Keratinocyte (primary cell): ENCODE measurements at regions not wholly inside any gene's neighbourhood (a gene's known extent, or its start where the extent isn't known, plus 50 kb on each side); places are given as distances from the start of the nearest gene placed in this dataset.

Experiments
- DNase-seq: peaks from one replicate; pipeline ENCODE4 v3.0.0-alpha.2; 2011; ENCODE audit warnings: low read depth, missing footprints, low spot score
- FAIRE-seq: peaks from 2 replicates; lab custom pipeline; 2011; peaks lifted over from hg19 to GRCh38; lab: Jason Lieb, UNC
- H2AFZ ChIP-seq: 2 replicates; pipeline ENCODE4 v1.6.0; 2012; ENCODE audit warnings: low read length, control low read depth, inconsistent platforms; ENCODE audit not compliant: control insufficient read depth
- H3K27ac ChIP-seq: 2 replicates; pipeline ENCODE4 v1.5.1; 2011; ENCODE audit warnings: low read length; ENCODE audit not compliant: control insufficient read depth, insufficient read depth
- H3K27me3 ChIP-seq: 3 replicates; pipeline ENCODE4 v1.6.0; 2011; ENCODE audit warnings: low read length; ENCODE audit not compliant: control insufficient read depth, insufficient read depth; ENCODE audit errors: extremely low read depth
- H3K36me3 ChIP-seq, 2 experiments: 2 replicates in 1 of 2; 3 replicates in 1 of 2; pipeline ENCODE4 v1.5.1; 2011; ENCODE audit warnings: low read length in 2 of 2, mild to moderate bottlenecking in 1 of 2; ENCODE audit not compliant: control insufficient read depth in 2 of 2, insufficient read depth in 2 of 2; ENCODE audit errors: extremely low read depth in 1 of 2
- H3K4me1 ChIP-seq: 3 replicates; pipeline ENCODE4 v1.5.1; 2011; ENCODE audit warnings: low read length; ENCODE audit not compliant: control insufficient read depth, insufficient read depth; ENCODE audit errors: extremely low read depth
- H3K4me2 ChIP-seq: 3 replicates; pipeline ENCODE4 v1.6.0; 2011; ENCODE audit warnings: low read depth, low read length; ENCODE audit not compliant: control insufficient read depth, insufficient read depth; ENCODE audit errors: extremely low read depth
- H3K4me3 ChIP-seq, 3 experiments: fragments of 200-600 bp in 1 of 3; sonication (generic) in 1 of 3; 2 replicates in 2 of 3; 3 replicates in 1 of 3; pipeline ENCODE4 v1.5.1; 2011 to 2016; ENCODE audit warnings: low read length in 3 of 3, mild to moderate bottlenecking in 3 of 3, control low read depth in 2 of 3, inconsistent platforms in 1 of 3, low read depth in 1 of 3, mixed read lengths in 1 of 3, mixed run types in 1 of 3, moderate library complexity in 1 of 3; ENCODE audit not compliant: control insufficient read depth in 2 of 3, insufficient read depth in 2 of 3; ENCODE audit errors: extremely low read depth in 1 of 3
- H3K79me2 ChIP-seq: 2 replicates; pipeline ENCODE4 v1.6.0; 2012; ENCODE audit warnings: low read length; ENCODE audit not compliant: control insufficient read depth, insufficient read depth
- H3K9ac ChIP-seq: 3 replicates; pipeline ENCODE4 v1.6.0; 2011; ENCODE audit warnings: low read length; ENCODE audit not compliant: control insufficient read depth, insufficient read depth; ENCODE audit errors: extremely low read depth
- H3K9me1 ChIP-seq: 3 replicates; pipeline ENCODE4 v1.6.0; 2011; ENCODE audit warnings: low read length; ENCODE audit not compliant: control insufficient read depth, insufficient read depth; ENCODE audit errors: extremely low read depth
- H3K9me3 ChIP-seq: 2 replicates; pipeline ENCODE4 v1.5.1; 2012; ENCODE audit warnings: low read depth, low read length; ENCODE audit not compliant: control insufficient read depth
- H4K20me1 ChIP-seq: 3 replicates; pipeline ENCODE4 v1.6.0; 2011; ENCODE audit warnings: low read length; ENCODE audit not compliant: control insufficient read depth, insufficient read depth; ENCODE audit errors: extremely low read depth
- EZH2 ChIP-seq: IDR thresholded peaks from one replicate; pipeline ENCODE4 v1.6.1; 2012; ENCODE audit warnings: inconsistent platforms, mild to moderate bottlenecking, low read length, moderate library complexity
- dilution Hi-C: fragments of 300-500 bp; cut with MboI; formaldehyde crosslinking; loops from one replicate; pipeline ENCODE4 v1.7.0; 2020; ENCODE audit warnings: low sequenced_read_pairs; ENCODE audit not compliant: extremely low pct_ligation_motif_present
- TF ChIP-seq, protein P1 (sequence below), 3 experiments: IDR thresholded peaks in 1 of 3; conservative IDR thresholded peaks in 1 of 3; optimal IDR thresholded peaks in 1 of 3; 2 replicates in 2 of 3; 3 replicates in 1 of 3; pipeline versions ENCODE3 to v1.5.1; 2011; ENCODE audit warnings: low read length in 3 of 3, mild to moderate bottlenecking in 3 of 3, moderate library complexity in 2 of 3, control low read depth in 1 of 3, inconsistent platforms in 1 of 3; ENCODE audit not compliant: insufficient read depth in 2 of 3; ENCODE audit errors: extremely low read depth in 1 of 3

DNA sequence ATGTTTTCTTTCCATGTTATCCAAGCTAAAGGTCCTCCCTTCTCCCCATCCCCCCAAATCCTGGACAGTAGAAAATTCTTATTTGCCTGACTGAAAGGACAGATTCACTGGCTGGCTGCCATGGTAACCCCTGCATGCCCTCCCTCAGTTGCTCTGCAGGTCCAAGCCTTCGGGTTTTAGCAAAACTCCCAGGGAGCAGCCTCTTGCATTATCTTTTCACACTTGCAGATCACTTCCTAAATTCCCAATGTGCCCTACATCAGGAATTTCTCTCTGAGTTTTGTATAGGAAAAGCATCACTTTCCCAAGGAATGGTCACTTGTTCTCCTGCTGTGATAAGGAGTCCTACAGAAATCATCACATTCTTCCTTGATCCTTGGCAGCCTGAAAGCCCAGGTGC lies 75.0 kb upstream of the TENM4 start:
- no peak overlapping the region for H2AFZ ChIP-seq
- H3K9me3 ChIP-seq, result no peaks in the 10 kb centered on the region
- no peaks in the 10 kb centered on the region for H4K20me1 ChIP-seq
- dilution Hi-C loops, result no loop called here
- H3K36me3 ChIP-seq, result no peaks in the 10 kb centered on the region
- no peaks in the 10 kb centered on the region for H3K4me1 ChIP-seq
- no peak overlapping the region for H3K4me2 ChIP-seq
- no peak overlapping the region for H3K27ac ChIP-seq
- no peak for TF ChIP-seq EZH2
- TF ChIP-seq, protein P1, sequence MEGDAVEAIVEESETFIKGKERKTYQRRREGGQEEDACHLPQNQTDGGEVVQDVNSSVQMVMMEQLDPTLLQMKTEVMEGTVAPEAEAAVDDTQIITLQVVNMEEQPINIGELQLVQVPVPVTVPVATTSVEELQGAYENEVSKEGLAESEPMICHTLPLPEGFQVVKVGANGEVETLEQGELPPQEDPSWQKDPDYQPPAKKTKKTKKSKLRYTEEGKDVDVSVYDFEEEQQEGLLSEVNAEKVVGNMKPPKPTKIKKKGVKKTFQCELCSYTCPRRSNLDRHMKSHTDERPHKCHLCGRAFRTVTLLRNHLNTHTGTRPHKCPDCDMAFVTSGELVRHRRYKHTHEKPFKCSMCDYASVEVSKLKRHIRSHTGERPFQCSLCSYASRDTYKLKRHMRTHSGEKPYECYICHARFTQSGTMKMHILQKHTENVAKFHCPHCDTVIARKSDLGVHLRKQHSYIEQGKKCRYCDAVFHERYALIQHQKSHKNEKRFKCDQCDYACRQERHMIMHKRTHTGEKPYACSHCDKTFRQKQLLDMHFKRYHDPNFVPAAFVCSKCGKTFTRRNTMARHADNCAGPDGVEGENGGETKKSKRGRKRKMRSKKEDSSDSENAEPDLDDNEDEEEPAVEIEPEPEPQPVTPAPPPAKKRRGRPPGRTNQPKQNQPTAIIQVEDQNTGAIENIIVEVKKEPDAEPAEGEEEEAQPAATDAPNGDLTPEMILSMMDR (optimal IDR thresholded peaks at IDR 0.05 in 1 of 3, IDR thresholded peaks at IDR 0.05 in 1 of 3, conservative IDR thresholded peaks at IDR 0.05 in 1 of 3; ENCODE audit: extremely low read depth in 1 of 3, insufficient read depth in 2 of 3, low read length in 3 of 3), result no peak
- no peak overlapping the region for H3K4me3 ChIP-seq
- H3K9ac ChIP-seq, result no peak overlapping the region
- no peak for DNase-seq
- peaks cover 4% of the 10 kb centered on the region for H3K27me3 ChIP-seq
- no peaks in the 10 kb centered on the region for H3K79me2 ChIP-seq
- no peaks in the 10 kb centered on the region for H3K9me1 ChIP-seq
- no peak for FAIRE-seq

DNA sequence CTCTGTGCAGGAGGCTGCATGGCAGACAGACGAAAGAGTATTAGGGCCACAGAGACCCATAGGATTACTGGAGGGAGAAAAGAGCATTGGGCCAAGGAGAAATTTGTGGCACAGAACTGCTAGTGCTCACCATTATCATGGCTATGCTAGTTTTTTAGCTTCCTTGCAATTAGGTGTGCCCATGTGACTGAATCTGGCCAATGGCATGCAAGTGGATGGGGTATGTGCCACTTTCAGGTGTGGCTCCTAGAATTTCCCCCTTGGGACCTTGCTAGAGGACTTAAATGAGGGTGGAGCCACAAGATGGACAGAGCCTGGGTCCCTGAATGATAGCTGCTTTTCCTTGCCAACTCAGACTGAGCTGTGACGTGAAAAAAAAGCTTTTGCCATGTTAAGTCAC lies 73.9 kb upstream of the TENM4 start:
- no peak overlapping the region for H3K4me2 ChIP-seq
- H3K9me3 ChIP-seq, result no peaks in the 10 kb centered on the region
- no peak overlapping the region for H3K4me3 ChIP-seq
- no peaks in the 10 kb centered on the region for H3K36me3 ChIP-seq
- FAIRE-seq (no peak), DNase-seq (no peak)
- dilution Hi-C loops, result no loop called here
- no peak overlapping the region for H3K27ac ChIP-seq
- H3K4me1 ChIP-seq, result no peaks in the 10 kb centered on the region
- peaks cover 4% of the 10 kb centered on the region for H3K27me3 ChIP-seq
- H2AFZ ChIP-seq, result no peak overlapping the region
- H4K20me1 ChIP-seq, result no peaks in the 10 kb centered on the region
- TF ChIP-seq EZH2, result no peak
- H3K79me2 ChIP-seq, result no peaks in the 10 kb centered on the region
- H3K9me1 ChIP-seq, result no peaks in the 10 kb centered on the region
- H3K9ac ChIP-seq, result no peak overlapping the region

DNA sequence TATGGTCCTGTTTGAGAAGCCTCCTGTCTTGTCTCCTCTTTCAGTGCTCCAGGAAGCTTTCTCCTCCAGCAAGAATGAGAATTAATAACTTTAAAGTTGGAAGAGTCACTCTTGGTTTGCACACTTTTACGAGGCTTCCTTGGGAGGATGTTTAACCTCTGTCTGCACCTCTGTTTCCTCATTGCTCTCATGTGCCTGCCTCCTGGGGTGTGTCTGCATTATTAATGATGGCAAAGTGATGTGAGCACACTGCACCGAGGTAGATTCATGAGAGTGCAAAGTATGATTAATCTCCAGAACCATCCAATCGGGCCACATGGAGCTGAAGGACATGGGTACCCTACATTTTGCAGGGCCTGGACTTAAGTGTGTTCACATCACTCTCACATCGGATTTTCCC lies 73.5 kb upstream of the TENM4 start:
- Histone ChIP-seq H4K20me1 (no peaks in the 10 kb centered on the region), H3K9ac (no peak overlapping the region), H3K4me3 (no peak overlapping the region), H3K27me3 (peaks cover 4% of the 10 kb centered on the region), H3K9me1 (no peaks in the 10 kb centered on the region), H2AFZ (no peak overlapping the region), H3K36me3 (no peaks in the 10 kb centered on the region), H3K4me2 (no peak overlapping the region), H3K79me2 (no peaks in the 10 kb centered on the region), H3K27ac (no peak overlapping the region), H3K4me1 (no peaks in the 10 kb centered on the region), H3K9me3 (no peaks in the 10 kb centered on the region)
- dilution Hi-C loops, result no loop called here
- no peak for TF ChIP-seq EZH2
- TF ChIP-seq, protein P1 (optimal IDR thresholded peaks at IDR 0.05 in 1 of 3, IDR thresholded peaks at IDR 0.05 in 1 of 3, conservative IDR thresholded peaks at IDR 0.05 in 1 of 3; ENCODE audit: extremely low read depth in 1 of 3, insufficient read depth in 2 of 3, low read length in 3 of 3), result no peak
- DNase-seq, result no peak
- FAIRE-seq, result no peak
